ENCODE measurements at regions not wholly inside any gene's neighbourhood (a gene's known extent, or its start where the extent isn't known, plus 50 kb on each side); places are given as distances from the start of the nearest gene placed in this dataset.

- no peak for DNase-seq (ENCODE audit: insufficient read length, low spot score)
- TF ChIP-seq, protein P1, sequence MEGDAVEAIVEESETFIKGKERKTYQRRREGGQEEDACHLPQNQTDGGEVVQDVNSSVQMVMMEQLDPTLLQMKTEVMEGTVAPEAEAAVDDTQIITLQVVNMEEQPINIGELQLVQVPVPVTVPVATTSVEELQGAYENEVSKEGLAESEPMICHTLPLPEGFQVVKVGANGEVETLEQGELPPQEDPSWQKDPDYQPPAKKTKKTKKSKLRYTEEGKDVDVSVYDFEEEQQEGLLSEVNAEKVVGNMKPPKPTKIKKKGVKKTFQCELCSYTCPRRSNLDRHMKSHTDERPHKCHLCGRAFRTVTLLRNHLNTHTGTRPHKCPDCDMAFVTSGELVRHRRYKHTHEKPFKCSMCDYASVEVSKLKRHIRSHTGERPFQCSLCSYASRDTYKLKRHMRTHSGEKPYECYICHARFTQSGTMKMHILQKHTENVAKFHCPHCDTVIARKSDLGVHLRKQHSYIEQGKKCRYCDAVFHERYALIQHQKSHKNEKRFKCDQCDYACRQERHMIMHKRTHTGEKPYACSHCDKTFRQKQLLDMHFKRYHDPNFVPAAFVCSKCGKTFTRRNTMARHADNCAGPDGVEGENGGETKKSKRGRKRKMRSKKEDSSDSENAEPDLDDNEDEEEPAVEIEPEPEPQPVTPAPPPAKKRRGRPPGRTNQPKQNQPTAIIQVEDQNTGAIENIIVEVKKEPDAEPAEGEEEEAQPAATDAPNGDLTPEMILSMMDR (IDR thresholded peaks at IDR 0.05; ENCODE audit: insufficient read depth, missing control alignments) = no peak
- no peak for FAIRE-seq
Observed at GRCh38 chr4:184273166-184274147, 55.8 kb upstream of the ENPP6 start.

GRCh38 chr4:184270808-184271413 lies 53.2 kb upstream of the ENPP6 start:
- TF ChIP-seq, protein P1 (IDR thresholded peaks at IDR 0.05; ENCODE audit: insufficient read depth, missing control alignments) = no peak
- no peak for DNase-seq (ENCODE audit: insufficient read length, low spot score)
- FAIRE-seq = no peak

GRCh38 chr4:184269879-184270430 lies 52.3 kb upstream of the ENPP6 start:
- DNase-seq (ENCODE audit: insufficient read length, low spot score) (no peak), FAIRE-seq (no peak)
- TF ChIP-seq, protein P1 (IDR thresholded peaks at IDR 0.05; ENCODE audit: insufficient read depth, missing control alignments) = no peak

DNA sequence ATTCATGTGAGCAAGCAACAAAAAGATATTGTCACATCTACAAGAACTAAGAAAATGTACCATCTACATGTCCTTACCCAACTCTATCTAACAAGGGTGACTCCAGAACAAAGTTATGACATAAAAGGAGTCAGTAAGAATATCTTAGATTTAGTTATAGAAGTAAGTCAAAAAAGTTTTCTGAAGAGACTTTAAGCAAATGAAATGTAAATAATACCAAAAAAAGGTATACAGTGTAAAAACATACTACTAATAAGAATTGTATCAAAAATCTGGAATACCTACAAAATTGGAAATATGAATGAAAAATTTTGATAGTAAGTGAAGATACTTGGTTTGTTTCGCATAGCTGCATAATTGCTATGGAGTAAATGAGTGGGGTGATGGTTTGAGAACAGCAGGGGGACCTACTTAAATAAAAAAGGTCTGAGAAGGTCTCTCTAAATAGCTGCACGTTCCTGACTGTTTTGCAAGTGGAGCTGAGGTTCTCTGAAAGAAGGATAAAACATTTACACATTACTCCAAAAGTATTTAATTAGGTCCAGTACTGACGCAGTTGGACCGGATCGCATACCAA lies 51.0 kb upstream of the ENPP6 start:
- TF ChIP-seq, protein P1 (IDR thresholded peaks at IDR 0.05; ENCODE audit: insufficient read depth, missing control alignments) = no peak
- no peak for DNase-seq (ENCODE audit: insufficient read length, low spot score)
- no peak for FAIRE-seq

DNA sequence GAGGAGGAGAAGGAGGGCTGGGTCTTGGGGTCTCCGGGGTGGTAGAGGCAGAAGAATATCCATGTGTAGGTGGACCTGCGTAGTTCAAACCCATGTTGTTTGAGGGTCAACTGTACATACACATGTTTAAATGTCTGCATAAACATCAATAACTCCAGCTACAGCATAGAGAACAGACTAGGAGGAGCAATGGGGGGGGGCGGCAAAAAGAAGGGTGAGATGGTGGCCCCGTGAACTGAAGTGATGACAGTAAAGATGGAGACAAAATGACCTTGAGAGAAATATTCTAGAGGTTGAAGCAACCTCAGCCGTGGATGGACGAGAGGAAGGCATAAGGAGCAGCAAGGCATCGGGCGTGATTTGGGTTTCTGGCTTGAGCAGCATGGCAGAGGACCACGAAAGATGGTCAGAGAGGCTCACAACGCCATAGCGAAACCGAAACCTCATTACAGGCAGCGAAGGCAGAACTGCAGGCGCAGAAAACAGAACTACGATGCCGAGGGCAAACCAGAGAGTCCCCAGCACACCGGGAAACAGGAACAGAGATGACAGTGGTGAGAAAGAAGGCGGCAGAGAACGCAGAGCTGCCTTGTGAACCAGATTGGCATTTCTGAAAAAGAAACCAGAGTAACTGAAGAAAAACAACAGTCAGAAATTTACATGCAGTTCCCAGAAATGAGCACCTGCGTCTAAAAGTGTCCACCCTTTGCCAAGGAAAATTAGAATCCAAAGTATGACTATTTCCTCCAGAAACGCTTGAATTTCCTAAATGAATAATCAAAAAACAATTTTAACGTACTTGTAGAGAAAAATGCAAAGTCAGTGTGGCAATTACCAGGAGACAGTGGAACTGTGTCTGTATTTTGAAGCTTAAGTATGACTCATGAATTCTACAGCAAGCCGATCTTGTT lies 50.3 kb upstream of the ENPP6 start:
- TF ChIP-seq, protein P1 (IDR thresholded peaks at IDR 0.05; ENCODE audit: insufficient read depth, missing control alignments) = no peak
- no peak for DNase-seq (ENCODE audit: insufficient read length, low spot score)
- FAIRE-seq = no peak
